HepG2 (cell line): ENCODE measurements at regions not wholly inside any gene's neighbourhood (a gene's known extent, or its start where the extent isn't known, plus 50 kb on each side); places are given as distances from the start of the nearest gene placed in this dataset.

Experiments used
- ATF7-NPFF ChIP-seq: sonication (generic); formaldehyde crosslinking; IDR thresholded peaks from 2 replicates; pipeline ENCODE4 v1.8.1; 2023; ENCODE audit warnings: mild to moderate bottlenecking, low read depth, missing genetic modification reagents, moderate library complexity
- CBFB ChIP-seq: sonication (generic); formaldehyde crosslinking; IDR thresholded peaks from 2 replicates; pipeline ENCODE4 v1.4.0; 2020; ENCODE audit warnings: missing genetic modification reagents
- CC2D1A ChIP-seq: sonication (generic); formaldehyde crosslinking; IDR thresholded peaks from 2 replicates; pipeline ENCODE4 v1.8.1; 2023; ENCODE audit warnings: mild to moderate bottlenecking, missing genetic modification reagents
- FOXJ3 ChIP-seq: sonication (generic); formaldehyde crosslinking; IDR thresholded peaks from 2 replicates; pipeline ENCODE4 v1.4.0; 2020; ENCODE audit warnings: missing genetic modification reagents, mild to moderate bottlenecking, borderline replicate concordance
- MEIS1 ChIP-seq: sonication (generic); formaldehyde crosslinking; IDR thresholded peaks from 2 replicates; pipeline ENCODE4 v1.9.0; 2021; ENCODE audit warnings: mild to moderate bottlenecking, missing genetic modification reagents, moderate library complexity, borderline replicate concordance
- MTF2 ChIP-seq: sonication (generic); formaldehyde crosslinking; IDR thresholded peaks from 2 replicates; pipeline ENCODE4 v1.5.0; 2020; ENCODE audit warnings: missing genetic modification reagents, borderline replicate concordance
- MYC ChIP-seq: sonication (generic); formaldehyde crosslinking; IDR thresholded peaks from 2 replicates; pipeline ENCODE4 v1.9.0; 2021; ENCODE audit warnings: missing genetic modification reagents, borderline replicate concordance
- NR2F1 ChIP-seq, 2 experiments: fragments of 450-650 bp in 1 of 2; formaldehyde crosslinking in 1 of 2; IDR thresholded peaks; 2 replicates each; pipeline versions ENCODE4 v1.5.0 to v1.6.1; 2016 to 2020; ENCODE audit warnings: mild to moderate bottlenecking in 1 of 2, missing compliant biosample characterization in 1 of 2, missing genetic modification reagents in 1 of 2, moderate library complexity in 1 of 2
- ONECUT2 ChIP-seq: sonication (generic); formaldehyde crosslinking; IDR thresholded peaks from 2 replicates; pipeline ENCODE4 v1.4.0; 2020; ENCODE audit warnings: missing genetic modification reagents
- PHF5A ChIP-seq: IDR thresholded peaks from one replicate; pipeline ENCODE4 v1.6.1; 2018; ENCODE audit warnings: low read depth, missing genetic modification reagents; ENCODE audit not compliant: unreplicated experiment
- RELA ChIP-seq: sonication (generic); formaldehyde crosslinking; IDR thresholded peaks from 2 replicates; pipeline ENCODE4 v1.4.0; 2020; ENCODE audit warnings: missing genetic modification reagents
- TBL1XR1 ChIP-seq: fragments of 150-350 bp; IDR thresholded peaks from 2 replicates; pipeline ENCODE4 v1.6.1; 2014; ENCODE audit warnings: borderline replicate concordance, low read length; ENCODE audit not compliant: partially characterized antibody
- TBX3 ChIP-seq: fragments of 450-650 bp; IDR thresholded peaks from 2 replicates; pipeline ENCODE4 v1.6.1; 2017; ENCODE audit warnings: antibody characterized with exemption, mild to moderate bottlenecking, inconsistent platforms, borderline replicate concordance
- ZNF225 ChIP-seq: sonication (generic); formaldehyde crosslinking; IDR thresholded peaks from 2 replicates; pipeline ENCODE4 v1.4.0; 2020; ENCODE audit warnings: mild to moderate bottlenecking, missing genetic modification reagents
- ZNF547 ChIP-seq: sonication (generic); formaldehyde crosslinking; IDR thresholded peaks from 2 replicates; pipeline ENCODE4 v1.5.1; 2020; ENCODE audit warnings: mild to moderate bottlenecking, missing genetic modification reagents
- ZNF569 ChIP-seq: sonication (generic); formaldehyde crosslinking; IDR thresholded peaks from 2 replicates; pipeline ENCODE4 v1.5.0; 2020; ENCODE audit warnings: mild to moderate bottlenecking, missing genetic modification reagents, moderate library complexity, borderline replicate concordance
- ZSCAN30 ChIP-seq: sonication (generic); formaldehyde crosslinking; IDR thresholded peaks from 2 replicates; pipeline ENCODE4 v1.5.0; 2020; ENCODE audit warnings: mild to moderate bottlenecking, missing genetic modification reagents
- TF ChIP-seq, protein P1 (sequence below): sonication (generic); formaldehyde crosslinking; IDR thresholded peaks from 2 replicates; pipeline ENCODE4 v1.5.0; 2020; ENCODE audit warnings: mild to moderate bottlenecking, missing genetic modification reagents
- TF ChIP-seq, protein P2 (sequence below): sonication (generic); formaldehyde crosslinking; IDR thresholded peaks from 2 replicates; pipeline ENCODE4 v1.8.0; 2022; ENCODE audit warnings: mild to moderate bottlenecking, missing genetic modification reagents, moderate library complexity
- TF ChIP-seq, protein P3 (sequence below): sonication (generic); formaldehyde crosslinking; IDR thresholded peaks from 2 replicates; pipeline ENCODE4 v1.5.0; 2020; ENCODE audit warnings: mild to moderate bottlenecking, missing genetic modification reagents, borderline replicate concordance
- TF ChIP-seq, protein P4 (sequence below): IDR thresholded peaks from 2 replicates; pipeline ENCODE4 v1.6.1; 2016; ENCODE audit warnings: low read depth, borderline replicate concordance
- TF ChIP-seq, protein P5 (sequence below), 2 experiments: sonication (generic) in 1 of 2; formaldehyde crosslinking in 1 of 2; IDR thresholded peaks; 2 replicates each; pipeline versions ENCODE4 v1.4.0 to v1.6.1; 2018 to 2020; ENCODE audit warnings: missing genetic modification reagents in 2 of 2, borderline replicate concordance in 1 of 2, low read depth in 1 of 2, mild to moderate bottlenecking in 1 of 2, missing biosample characterization in 1 of 2

DNA sequence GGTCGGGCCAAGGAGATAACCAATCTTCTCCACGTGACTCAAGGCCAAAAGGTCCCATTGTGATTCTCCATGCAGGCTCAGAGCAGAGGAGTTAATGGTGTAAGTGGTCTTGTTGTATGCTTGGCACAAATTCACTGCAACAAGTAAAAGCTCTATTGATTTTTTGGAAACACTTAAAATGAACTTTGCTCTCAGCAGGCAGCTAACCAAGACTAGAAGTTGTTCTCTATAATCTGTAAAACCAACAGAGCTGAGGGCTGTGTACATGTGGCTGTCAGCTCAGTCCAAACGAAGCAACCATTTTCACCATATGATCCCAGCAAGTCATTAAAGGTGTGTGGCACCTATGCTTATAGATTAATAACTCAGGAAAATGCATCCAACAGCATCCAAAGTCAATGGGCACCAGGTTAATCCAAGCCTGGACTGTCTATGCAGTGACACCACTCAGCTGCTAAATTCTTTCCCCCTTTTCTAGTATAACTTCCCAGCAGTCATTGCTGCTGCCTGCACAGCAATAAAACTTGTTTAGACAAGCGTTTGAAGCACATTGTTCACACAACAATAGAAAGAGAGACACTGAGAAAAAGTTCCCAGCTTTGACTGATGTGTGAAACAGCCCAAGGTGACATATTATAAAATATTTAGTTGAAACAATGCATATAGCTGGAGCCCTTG is 603.8 kb upstream of the ADAMTS9 start (continued):
- TF ChIP-seq, protein P1, sequence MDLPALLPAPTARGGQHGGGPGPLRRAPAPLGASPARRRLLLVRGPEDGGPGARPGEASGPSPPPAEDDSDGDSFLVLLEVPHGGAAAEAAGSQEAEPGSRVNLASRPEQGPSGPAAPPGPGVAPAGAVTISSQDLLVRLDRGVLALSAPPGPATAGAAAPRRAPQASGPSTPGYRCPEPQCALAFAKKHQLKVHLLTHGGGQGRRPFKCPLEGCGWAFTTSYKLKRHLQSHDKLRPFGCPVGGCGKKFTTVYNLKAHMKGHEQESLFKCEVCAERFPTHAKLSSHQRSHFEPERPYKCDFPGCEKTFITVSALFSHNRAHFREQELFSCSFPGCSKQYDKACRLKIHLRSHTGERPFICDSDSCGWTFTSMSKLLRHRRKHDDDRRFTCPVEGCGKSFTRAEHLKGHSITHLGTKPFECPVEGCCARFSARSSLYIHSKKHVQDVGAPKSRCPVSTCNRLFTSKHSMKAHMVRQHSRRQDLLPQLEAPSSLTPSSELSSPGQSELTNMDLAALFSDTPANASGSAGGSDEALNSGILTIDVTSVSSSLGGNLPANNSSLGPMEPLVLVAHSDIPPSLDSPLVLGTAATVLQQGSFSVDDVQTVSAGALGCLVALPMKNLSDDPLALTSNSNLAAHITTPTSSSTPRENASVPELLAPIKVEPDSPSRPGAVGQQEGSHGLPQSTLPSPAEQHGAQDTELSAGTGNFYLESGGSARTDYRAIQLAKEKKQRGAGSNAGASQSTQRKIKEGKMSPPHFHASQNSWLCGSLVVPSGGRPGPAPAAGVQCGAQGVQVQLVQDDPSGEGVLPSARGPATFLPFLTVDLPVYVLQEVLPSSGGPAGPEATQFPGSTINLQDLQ (CRISPR knock-in tag), result no peak
- TF ChIP-seq MYC (CRISPR knock-in tag) (no peak), ONECUT2 (CRISPR knock-in tag) (peak; percentile 97), CBFB (CRISPR knock-in tag) (no peak), CC2D1A (CRISPR knock-in tag) (no peak), TBL1XR1 (no peak), FOXJ3 (CRISPR knock-in tag) (peak; percentile 84; the same call in 1 of the 2 replicates), ZSCAN30 (CRISPR knock-in tag) (no peak), TBX3 (peak; percentile 52; the same call in 1 of the 2 replicates), MTF2 (CRISPR knock-in tag) (no peak), ZNF569 (no peak), ZNF225 (CRISPR knock-in tag) (no peak), PHF5A (CRISPR knock-in tag) (no peak), MEIS1 (CRISPR knock-in tag) (no peak), RELA (CRISPR knock-in tag) (no peak), ZNF547 (no peak), ATF7-NPFF (CRISPR knock-in tag) (no peak), NR2F1 (CRISPR knock-in tag; IDR thresholded peaks at IDR 0.05) (no peak)
- TF ChIP-seq, protein P2, sequence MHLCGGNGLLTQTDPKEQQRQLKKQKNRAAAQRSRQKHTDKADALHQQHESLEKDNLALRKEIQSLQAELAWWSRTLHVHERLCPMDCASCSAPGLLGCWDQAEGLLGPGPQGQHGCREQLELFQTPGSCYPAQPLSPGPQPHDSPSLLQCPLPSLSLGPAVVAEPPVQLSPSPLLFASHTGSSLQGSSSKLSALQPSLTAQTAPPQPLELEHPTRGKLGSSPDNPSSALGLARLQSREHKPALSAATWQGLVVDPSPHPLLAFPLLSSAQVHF (CRISPR knock-in tag), result no peak
- TF ChIP-seq, protein P3, sequence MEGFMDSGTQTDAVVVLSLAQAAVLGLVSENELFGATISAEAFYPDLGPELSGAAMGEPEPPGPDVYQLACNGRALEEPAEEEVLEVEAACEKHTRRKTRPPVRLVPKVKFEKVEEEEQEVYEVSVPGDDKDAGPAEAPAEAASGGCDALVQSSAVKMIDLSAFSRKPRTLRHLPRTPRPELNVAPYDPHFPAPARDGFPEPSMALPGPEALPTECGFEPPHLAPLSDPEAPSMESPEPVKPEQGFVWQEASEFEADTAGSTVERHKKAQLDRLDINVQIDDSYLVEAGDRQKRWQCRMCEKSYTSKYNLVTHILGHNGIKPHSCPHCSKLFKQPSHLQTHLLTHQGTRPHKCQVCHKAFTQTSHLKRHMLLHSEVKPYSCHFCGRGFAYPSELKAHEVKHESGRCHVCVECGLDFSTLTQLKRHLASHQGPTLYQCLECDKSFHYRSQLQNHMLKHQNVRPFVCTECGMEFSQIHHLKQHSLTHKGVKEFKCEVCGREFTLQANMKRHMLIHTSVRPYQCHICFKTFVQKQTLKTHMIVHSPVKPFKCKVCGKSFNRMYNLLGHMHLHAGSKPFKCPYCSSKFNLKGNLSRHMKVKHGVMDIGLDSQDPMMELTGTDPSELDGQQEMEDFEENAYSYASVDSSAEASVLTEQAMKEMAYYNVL (CRISPR knock-in tag), result no peak
- TF ChIP-seq, protein P4, sequence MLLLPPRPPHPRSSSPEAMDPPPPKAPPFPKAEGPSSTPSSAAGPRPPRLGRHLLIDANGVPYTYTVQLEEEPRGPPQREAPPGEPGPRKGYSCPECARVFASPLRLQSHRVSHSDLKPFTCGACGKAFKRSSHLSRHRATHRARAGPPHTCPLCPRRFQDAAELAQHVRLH (CRISPR knock-in tag), result no peak
- TF ChIP-seq, protein P5, sequence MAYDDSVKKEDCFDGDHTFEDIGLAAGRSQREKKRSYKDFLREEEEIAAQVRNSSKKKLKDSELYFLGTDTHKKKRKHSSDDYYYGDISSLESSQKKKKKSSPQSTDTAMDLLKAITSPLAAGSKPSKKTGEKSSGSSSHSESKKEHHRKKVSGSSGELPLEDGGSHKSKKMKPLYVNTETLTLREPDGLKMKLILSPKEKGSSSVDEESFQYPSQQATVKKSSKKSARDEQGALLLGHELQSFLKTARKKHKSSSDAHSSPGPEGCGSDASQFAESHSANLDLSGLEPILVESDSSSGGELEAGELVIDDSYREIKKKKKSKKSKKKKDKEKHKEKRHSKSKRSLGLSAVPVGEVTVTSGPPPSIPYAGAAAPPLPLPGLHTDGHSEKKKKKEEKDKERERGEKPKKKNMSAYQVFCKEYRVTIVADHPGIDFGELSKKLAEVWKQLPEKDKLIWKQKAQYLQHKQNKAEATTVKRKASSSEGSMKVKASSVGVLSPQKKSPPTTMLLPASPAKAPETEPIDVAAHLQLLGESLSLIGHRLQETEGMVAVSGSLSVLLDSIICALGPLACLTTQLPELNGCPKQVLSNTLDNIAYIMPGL (CRISPR knock-in tag; IDR thresholded peaks at IDR 0.05; ENCODE audit: borderline replicate concordance in 1 of 2, low read depth in 1 of 2), result no peak
